Spinal cord (tissue), 9 donors: ENCODE measurements at regions not wholly inside any gene's neighbourhood (a gene's known extent, or its start where the extent isn't known, plus 50 kb on each side); places are given as distances from the start of the nearest gene placed in this dataset.

ENCODE experiments used
- DNase-seq, 6 donors: peaks; one replicate each; pipeline versions ENCODE4 v3.0.0 to v3.0.0-alpha.2; 2013 to 2015; ENCODE audit warnings: low spot score in 6 of 6, low read depth in 4 of 6
- H3K27ac ChIP-seq: one replicate; pipeline ENCODE4 v1.5.1; 2013; ENCODE audit warnings: low read depth, low read length, control low read depth
- H3K27me3 ChIP-seq: one replicate; pipeline ENCODE4 v1.6.1; 2013; ENCODE audit warnings: low read length; ENCODE audit not compliant: control insufficient read depth, insufficient read depth
- H3K36me3 ChIP-seq: one replicate; pipeline ENCODE4 v1.6.1; 2013; ENCODE audit warnings: low read length; ENCODE audit not compliant: control insufficient read depth, insufficient read depth
- H3K4me1 ChIP-seq: one replicate; pipeline ENCODE4 v1.6.1; 2013; ENCODE audit warnings: low read length; ENCODE audit not compliant: control insufficient read depth, insufficient read depth
- H3K4me3 ChIP-seq: one replicate; pipeline ENCODE4 v1.5.1; 2013; ENCODE audit warnings: low read depth, low read length, control low read depth
- H3K9me3 ChIP-seq: one replicate; pipeline ENCODE4 v1.6.1; 2013; ENCODE audit warnings: low read length; ENCODE audit not compliant: control insufficient read depth, insufficient read depth
- WGBS: methylation state at CpG from one replicate; pipeline ENCODE4 v1.1.5; 2013; ENCODE audit warnings: missing lambda C conversion rate; ENCODE audit not compliant: insufficient coverage; 5-methylcytosine and 5-hydroxymethylcytosine counted together
- donor health status: healthy.

- no peaks in the 10 kb centered on the region for H3K36me3 ChIP-seq
- no peaks in the 10 kb centered on the region for H3K4me1 ChIP-seq
- no peak overlapping the region for H3K27ac ChIP-seq
- WGBS: 50% methylated on average over 1 of the region's 2 CpGs
- H3K9me3 ChIP-seq: peaks cover 1% of the 10 kb centered on the region
- no peak for DNase-seq
- no peak overlapping the region for H3K4me3 ChIP-seq
- no peaks in the 10 kb centered on the region for H3K27me3 ChIP-seq
Observed at GRCh38 chr12:68508576-68508975, 102.1 kb upstream of the RAP1B start.

GRCh38 chr12:68509242-68509641, 101.5 kb upstream of the RAP1B start:
- WGBS: 86% methylated on average over 1 of the region's 4 CpGs
- H3K27ac ChIP-seq: no peak overlapping the region

GRCh38 chr12:68510397-68510796, 100.3 kb upstream of the RAP1B start:
- Histone ChIP-seq H3K27me3 (no peaks in the 10 kb centered on the region), H3K4me1 (no peaks in the 10 kb centered on the region), H3K9me3 (no peaks in the 10 kb centered on the region), H3K4me3 (no peak overlapping the region), H3K36me3 (no peaks in the 10 kb centered on the region), H3K27ac (no peak overlapping the region)
- no CpG with 5 or more reads among the region's 1 CpG for WGBS
- DNase-seq: no peak

More at GRCh38 chr12:68509242-68509641, 101.5 kb upstream of the RAP1B start:
- H3K9me3 ChIP-seq: no peaks in the 10 kb centered on the region
- no peaks in the 10 kb centered on the region for H3K27me3 ChIP-seq
- H3K4me3 ChIP-seq: no peak overlapping the region
- no peaks in the 10 kb centered on the region for H3K36me3 ChIP-seq
- H3K4me1 ChIP-seq: no peaks in the 10 kb centered on the region
- no peak for DNase-seq

GRCh38 chr12:68514807-68515411, 95.8 kb upstream of the RAP1B start:
- WGBS: 92% methylated on average over 1 of the region's 3 CpGs
- Histone ChIP-seq H3K4me1 (no peaks in the 10 kb centered on the region), H3K36me3 (no peaks in the 10 kb centered on the region), H3K27ac (no peak overlapping the region), H3K27me3 (peaks cover 2% of the 10 kb centered on the region), H3K9me3 (no peaks in the 10 kb centered on the region), H3K4me3 (no peak overlapping the region)
- DNase-seq: no peak

GRCh38 chr12:68515793-68516192, 94.9 kb upstream of the RAP1B start:
- Histone ChIP-seq H3K9me3 (no peaks in the 10 kb centered on the region), H3K4me1 (no peaks in the 10 kb centered on the region), H3K4me3 (no peak overlapping the region), H3K36me3 (no peaks in the 10 kb centered on the region), H3K27me3 (peaks cover 2% of the 10 kb centered on the region), H3K27ac (no peak overlapping the region)
- no CpG with 5 or more reads among the region's 2 CpGs for WGBS
- no peak for DNase-seq

- WGBS: 60% methylated on average over 1 of the region's 5 CpGs
- Histone ChIP-seq H3K9me3 (no peaks in the 10 kb centered on the region), H3K4me1 (no peaks in the 10 kb centered on the region), H3K36me3 (no peaks in the 10 kb centered on the region), H3K4me3 (no peak overlapping the region), H3K27ac (no peak overlapping the region), H3K27me3 (peaks cover 2% of the 10 kb centered on the region)
- DNase-seq: peak in 1 of 6 donors; percentile 14
Observed at GRCh38 chr12:68521321-68521839, 89.3 kb upstream of the RAP1B start.

GRCh38 chr12:68521848-68522502, 88.7 kb upstream of the RAP1B start:
- WGBS: no CpG with 5 or more reads among the region's 5 CpGs
- no peak overlapping the region for H3K27ac ChIP-seq
- no peaks in the 10 kb centered on the region for H3K27me3 ChIP-seq
- no peak overlapping the region for H3K4me3 ChIP-seq
- H3K9me3 ChIP-seq: no peaks in the 10 kb centered on the region
- H3K36me3 ChIP-seq: no peaks in the 10 kb centered on the region
- no peaks in the 10 kb centered on the region for H3K4me1 ChIP-seq
- DNase-seq: peak in 1 of 6 donors; percentile 59

- H3K27me3 ChIP-seq: no peaks in the 10 kb centered on the region
- no CpG with 5 or more reads among the region's 6 CpGs for WGBS
- no peaks in the 10 kb centered on the region for H3K36me3 ChIP-seq
- H3K9me3 ChIP-seq: no peaks in the 10 kb centered on the region
- DNase-seq: no peak
- H3K4me3 ChIP-seq: no peak overlapping the region
- no peak overlapping the region for H3K27ac ChIP-seq
- H3K4me1 ChIP-seq: no peaks in the 10 kb centered on the region
Observed at GRCh38 chr12:68529466-68529865, 81.2 kb upstream of the RAP1B start.

- Histone ChIP-seq H3K27ac (no peak overlapping the region), H3K4me1 (no peaks in the 10 kb centered on the region), H3K27me3 (no peaks in the 10 kb centered on the region), H3K36me3 (no peaks in the 10 kb centered on the region), H3K4me3 (no peak overlapping the region), H3K9me3 (no peaks in the 10 kb centered on the region)
- DNase-seq: no peak
- 100% methylated on average over 1 of the region's 5 CpGs for WGBS
Observed at GRCh38 chr12:68529869-68530268, 80.8 kb upstream of the RAP1B start.

GRCh38 chr12:68530299-68530698, 80.4 kb upstream of the RAP1B start:
- H3K27me3 ChIP-seq: no peaks in the 10 kb centered on the region
- no peaks in the 10 kb centered on the region for H3K36me3 ChIP-seq
- 100% methylated on average over 1 of the region's 4 CpGs for WGBS
- no peak overlapping the region for H3K4me3 ChIP-seq
- H3K4me1 ChIP-seq: no peaks in the 10 kb centered on the region
- no peak for DNase-seq
- no peaks in the 10 kb centered on the region for H3K9me3 ChIP-seq
- H3K27ac ChIP-seq: no peak overlapping the region
